CD8-positive, alpha-beta memory T cell (primary cell): ENCODE measurements at regions not wholly inside any gene's neighbourhood (a gene's known extent, or its start where the extent isn't known, plus 50 kb on each side); places are given as distances from the start of the nearest gene placed in this dataset.

ENCODE experiments used
- CTCF ChIA-PET: fragments of 350-600 bp; sonication (Branson Sonifier 250); formaldehyde crosslinking; loops from one replicate; lab custom pipeline; 2021; ENCODE audit warnings: antibody characterized with exemption; lab: Charles Lee
- POLR2A ChIA-PET: fragments of 350-600 bp; sonication (Branson Sonifier 250); formaldehyde crosslinking; loops from one replicate; lab custom pipeline; 2021; ENCODE audit warnings: antibody characterized with exemption; lab: Charles Lee
- DNase-seq, 5 donors: peaks; one replicate each; pipeline versions ENCODE4 v3.0.0 to v3.0.0-alpha.2; 2020 to 2022; ENCODE audit warnings: mixed read lengths in 1 of 5
- H3K27ac ChIP-seq: one replicate; pipeline ENCODE4 v1.7.0; 2013; ENCODE audit warnings: low read depth, mild to moderate bottlenecking, low read length, moderate library complexity
- H3K27me3 ChIP-seq: 2 replicates; pipeline ENCODE4 v1.7.0; 2013; ENCODE audit warnings: low read length, mild to moderate bottlenecking; ENCODE audit not compliant: insufficient read depth, poor library complexity, severe bottlenecking
- H3K36me3 ChIP-seq: 2 replicates; pipeline ENCODE4 v1.7.0; 2013; ENCODE audit warnings: mild to moderate bottlenecking, low read length, moderate library complexity; ENCODE audit not compliant: insufficient read depth
- H3K4me1 ChIP-seq: 2 replicates; pipeline ENCODE4 v1.7.0; 2013; ENCODE audit warnings: mild to moderate bottlenecking, low read length, moderate library complexity; ENCODE audit not compliant: insufficient read depth
- H3K4me3 ChIP-seq: 2 replicates; pipeline ENCODE4 v1.7.0; 2013; ENCODE audit warnings: mild to moderate bottlenecking, low read length
- H3K9me3 ChIP-seq: 2 replicates; pipeline ENCODE4 v1.7.0; 2013; ENCODE audit warnings: mild to moderate bottlenecking, low read length
- H3K27ac Mint-ChIP-seq, 8 donors: one replicate each; pipeline ENCODE4 v1.8.0; 2020 to 2021; ENCODE audit warnings: mixed read lengths in 8 of 8, mild to moderate bottlenecking in 6 of 8, inconsistent platforms in 3 of 8, moderate library complexity in 3 of 8
- H3K27me3 Mint-ChIP-seq, 2 donors: one replicate each; pipeline ENCODE4 v1.8.0; 2020 to 2021; ENCODE audit warnings: mixed read lengths in 2 of 2, mild to moderate bottlenecking in 1 of 2, moderate library complexity in 1 of 2
- H3K36me3 Mint-ChIP-seq, 3 donors: one replicate each; pipeline ENCODE4 v1.8.0; 2020 to 2021; ENCODE audit warnings: mixed read lengths in 3 of 3, inconsistent platforms in 1 of 3, mild to moderate bottlenecking in 1 of 3
- H3K4me1 Mint-ChIP-seq, 3 donors: one replicate each; pipeline ENCODE4 v1.8.0; 2020 to 2021; ENCODE audit warnings: mixed read lengths in 3 of 3, inconsistent platforms in 1 of 3, mild to moderate bottlenecking in 1 of 3
- H3K4me3 Mint-ChIP-seq, 7 donors: one replicate each; pipeline ENCODE4 v1.8.0; 2020 to 2021; ENCODE audit warnings: mixed read lengths in 7 of 7, mild to moderate bottlenecking in 6 of 7, moderate library complexity in 4 of 7, inconsistent platforms in 2 of 7
- H3K9me3 Mint-ChIP-seq, 5 donors: one replicate each; pipeline ENCODE4 v1.8.0; 2020 to 2022; ENCODE audit warnings: mixed read lengths in 5 of 5, mild to moderate bottlenecking in 3 of 5, moderate library complexity in 2 of 5, inconsistent platforms in 1 of 5

DNA sequence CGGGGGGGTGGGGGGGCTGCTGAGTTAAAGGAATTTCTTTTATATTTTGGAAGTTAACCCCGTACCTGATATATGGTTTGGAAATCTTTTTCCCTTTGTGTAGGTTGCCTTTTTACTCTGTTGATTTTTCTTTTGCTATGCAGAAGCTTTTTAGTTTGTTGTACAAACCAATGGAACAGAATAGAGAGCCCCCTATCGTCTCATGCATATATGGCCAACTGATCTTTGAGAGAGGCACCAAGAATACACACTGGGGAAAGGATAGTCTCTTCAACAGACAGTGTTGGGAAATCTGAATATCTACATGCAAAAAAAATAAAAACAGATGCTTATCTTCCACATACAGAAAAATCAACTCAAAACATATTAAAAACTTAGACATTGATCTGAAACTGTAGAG is 647.8 kb upstream of the KLHL29 start:
- H3K4me3 ChIP-seq, result no peak overlapping the region
- peaks cover 3 to 11% (median 4%) of the 10 kb centered on the region in 5 donors for H3K9me3 Mint-ChIP-seq
- no peaks in the 10 kb centered on the region for H3K27me3 Mint-ChIP-seq
- no peak overlapping the region for H3K27ac ChIP-seq
- H3K36me3 Mint-ChIP-seq, result no peaks in the 10 kb centered on the region
- no peaks in the 10 kb centered on the region for H3K9me3 ChIP-seq
- H3K27ac Mint-ChIP-seq, result no peak overlapping the region
- H3K4me1 Mint-ChIP-seq, result no peaks in the 10 kb centered on the region
- DNase-seq, result no peak
- POLR2A ChIA-PET, result no interaction called here
- no peaks in the 10 kb centered on the region for H3K27me3 ChIP-seq
- H3K4me1 ChIP-seq, result no peaks in the 10 kb centered on the region
- no peak overlapping the region for H3K4me3 Mint-ChIP-seq
- CTCF ChIA-PET, result no interaction called here
- no peaks in the 10 kb centered on the region for H3K36me3 ChIP-seq

- Mint-ChIP-seq H3K4me3 (no peak overlapping the region), H3K9me3 (peaks cover 3 to 10% (median 7%) of the 10 kb centered on the region in 5 donors), H3K27me3 (no peaks in the 10 kb centered on the region), H3K36me3 (no peaks in the 10 kb centered on the region), H3K27ac (no peak overlapping the region), H3K4me1 (no peaks in the 10 kb centered on the region)
- DNase-seq, result no peak
- H3K4me1 ChIP-seq, result no peaks in the 10 kb centered on the region
- H3K27me3 ChIP-seq, result no peaks in the 10 kb centered on the region
- POLR2A ChIA-PET, result no interaction called here
- no peak overlapping the region for H3K27ac ChIP-seq
- no peaks in the 10 kb centered on the region for H3K36me3 ChIP-seq
- no peaks in the 10 kb centered on the region for H3K9me3 ChIP-seq
- no peak overlapping the region for H3K4me3 ChIP-seq
- CTCF ChIA-PET, result no interaction called here
Observed at GRCh38 chr2:22741216-22741615, 643.8 kb upstream of the KLHL29 start.

GRCh38 chr2:22748909-22749308 is 636.1 kb upstream of the KLHL29 start:
- Mint-ChIP-seq H3K27me3 (no peaks in the 10 kb centered on the region), H3K4me1 (no peaks in the 10 kb centered on the region), H3K27ac (no peak overlapping the region), H3K36me3 (no peaks in the 10 kb centered on the region), H3K4me3 (no peak overlapping the region), H3K9me3 (peaks cover 2 to 7% (median 4%) of the 10 kb centered on the region in 5 donors)
- Histone ChIP-seq H3K9me3 (no peaks in the 10 kb centered on the region), H3K4me1 (no peaks in the 10 kb centered on the region), H3K27me3 (no peaks in the 10 kb centered on the region), H3K27ac (no peak overlapping the region), H3K36me3 (no peaks in the 10 kb centered on the region), H3K4me3 (no peak overlapping the region)
- ChIA-PET CTCF (no interaction called here), POLR2A (no interaction called here)
- no peak for DNase-seq

- Histone ChIP-seq H3K36me3 (no peaks in the 10 kb centered on the region), H3K4me3 (no peak overlapping the region), H3K27ac (no peak overlapping the region), H3K9me3 (no peaks in the 10 kb centered on the region), H3K27me3 (no peaks in the 10 kb centered on the region), H3K4me1 (no peaks in the 10 kb centered on the region)
- ChIA-PET CTCF (no interaction called here), POLR2A (no interaction called here)
- Mint-ChIP-seq H3K27ac (no peak overlapping the region), H3K4me3 (no peak overlapping the region), H3K27me3 (no peaks in the 10 kb centered on the region), H3K4me1 (no peaks in the 10 kb centered on the region), H3K9me3 (peaks cover 0 to 18% (median 6%) of the 10 kb centered on the region in 5 donors), H3K36me3 (no peaks in the 10 kb centered on the region)
- no peak for DNase-seq
Observed at GRCh38 chr2:22753476-22753875, 631.5 kb upstream of the KLHL29 start.

GRCh38 chr2:22756276-22757043 is 628.5 kb upstream of the KLHL29 start:
- no peak overlapping the region for H3K27ac ChIP-seq
- H3K27me3 ChIP-seq, result no peaks in the 10 kb centered on the region
- CTCF ChIA-PET, result no interaction called here
- no peak overlapping the region for H3K4me3 ChIP-seq
- no peaks in the 10 kb centered on the region for H3K36me3 ChIP-seq
- Mint-ChIP-seq H3K4me1 (no peaks in the 10 kb centered on the region), H3K9me3 (peaks cover 0 to 23% (median 7%) of the 10 kb centered on the region in 5 donors), H3K27me3 (no peaks in the 10 kb centered on the region), H3K36me3 (no peaks in the 10 kb centered on the region), H3K27ac (no peak overlapping the region), H3K4me3 (no peak overlapping the region)
- no peak for DNase-seq
- H3K9me3 ChIP-seq, result no peaks in the 10 kb centered on the region
- POLR2A ChIA-PET, result no interaction called here
- H3K4me1 ChIP-seq, result no peaks in the 10 kb centered on the region

GRCh38 chr2:22769497-22769896 is 615.5 kb upstream of the KLHL29 start:
- Histone ChIP-seq H3K4me3 (no peak overlapping the region), H3K27ac (no peak overlapping the region), H3K27me3 (no peaks in the 10 kb centered on the region), H3K36me3 (no peaks in the 10 kb centered on the region), H3K9me3 (no peaks in the 10 kb centered on the region), H3K4me1 (no peaks in the 10 kb centered on the region)
- Mint-ChIP-seq H3K27me3 (no peaks in the 10 kb centered on the region), H3K4me1 (no peaks in the 10 kb centered on the region), H3K36me3 (no peaks in the 10 kb centered on the region), H3K4me3 (no peak overlapping the region), H3K27ac (no peak overlapping the region), H3K9me3 (peaks cover 0 to 43% (median 4%) of the 10 kb centered on the region in 5 donors)
- DNase-seq, result no peak
- POLR2A ChIA-PET, result no interaction called here
- CTCF ChIA-PET, result no interaction called here

DNA sequence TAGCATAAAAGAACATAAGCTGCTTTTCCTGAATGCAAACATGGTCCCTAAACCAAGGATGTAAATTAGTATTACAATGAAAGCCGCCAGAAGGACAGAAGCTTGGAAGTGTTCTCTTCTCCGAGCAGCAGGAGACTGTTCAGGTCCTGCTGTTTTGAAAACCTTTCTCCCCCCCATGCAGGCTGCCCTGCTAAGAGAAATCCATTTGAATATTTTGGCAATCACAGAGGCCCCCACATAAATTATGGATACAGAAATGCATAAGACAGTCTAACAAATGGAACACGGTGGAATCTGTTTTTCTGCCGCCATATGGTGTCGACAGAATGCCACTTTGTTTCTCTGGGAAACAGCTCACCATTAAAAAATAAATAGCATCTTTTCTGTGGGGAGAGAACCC is 600.4 kb upstream of the KLHL29 start:
- no peak overlapping the region for H3K27ac Mint-ChIP-seq
- ChIA-PET POLR2A (no interaction called here), CTCF (no interaction called here)
- Histone ChIP-seq H3K27ac (no peak overlapping the region), H3K27me3 (no peaks in the 10 kb centered on the region), H3K36me3 (no peaks in the 10 kb centered on the region), H3K9me3 (no peaks in the 10 kb centered on the region), H3K4me3 (no peak overlapping the region), H3K4me1 (no peaks in the 10 kb centered on the region)
- no peak overlapping the region for H3K4me3 Mint-ChIP-seq
- no peaks in the 10 kb centered on the region for H3K36me3 Mint-ChIP-seq
- H3K9me3 Mint-ChIP-seq, result peaks cover 0 to 6% (median 5%) of the 10 kb centered on the region in 5 donors
- H3K27me3 Mint-ChIP-seq, result no peaks in the 10 kb centered on the region
- H3K4me1 Mint-ChIP-seq, result no peaks in the 10 kb centered on the region
- no peak for DNase-seq

GRCh38 chr2:22786817-22787216 is 598.2 kb upstream of the KLHL29 start:
- no peak overlapping the region for H3K4me3 Mint-ChIP-seq
- Histone ChIP-seq H3K27ac (no peak overlapping the region), H3K27me3 (no peaks in the 10 kb centered on the region), H3K36me3 (no peaks in the 10 kb centered on the region), H3K9me3 (no peaks in the 10 kb centered on the region), H3K4me1 (no peaks in the 10 kb centered on the region), H3K4me3 (no peak overlapping the region)
- POLR2A ChIA-PET, result no interaction called here
- H3K9me3 Mint-ChIP-seq, result peaks cover 0 to 7% (median 3%) of the 10 kb centered on the region in 5 donors
- DNase-seq, result no peak
- no peaks in the 10 kb centered on the region for H3K36me3 Mint-ChIP-seq
- no peaks in the 10 kb centered on the region for H3K4me1 Mint-ChIP-seq
- no peak overlapping the region for H3K27ac Mint-ChIP-seq
- CTCF ChIA-PET, result no interaction called here
- no peaks in the 10 kb centered on the region for H3K27me3 Mint-ChIP-seq
